Large intestine (tissue), 3 donors: ENCODE measurements at regions not wholly inside any gene's neighbourhood (a gene's known extent, or its start where the extent isn't known, plus 50 kb on each side); places are given as distances from the start of the nearest gene placed in this dataset.

Experiments
- DNase-seq, 2 donors: peaks; one replicate each; pipeline versions ENCODE4 v3.0.0 to v3.0.0-alpha.2; 2013
- H3K27ac ChIP-seq: one replicate; pipeline ENCODE4 v1.5.1; 2013; ENCODE audit warnings: low read length
- H3K27me3 ChIP-seq: 2 replicates; pipeline ENCODE4 v1.6.1; 2013; ENCODE audit warnings: low read length; ENCODE audit not compliant: control insufficient read depth, insufficient read depth
- H3K36me3 ChIP-seq: 2 replicates; pipeline ENCODE4 v1.6.1; 2013; ENCODE audit warnings: low read length; ENCODE audit not compliant: control insufficient read depth, insufficient read depth
- H3K4me1 ChIP-seq: one replicate; pipeline ENCODE4 v1.6.1; 2013; ENCODE audit warnings: low read length; ENCODE audit not compliant: control insufficient read depth, insufficient read depth
- H3K4me3 ChIP-seq: one replicate; pipeline ENCODE4 v1.5.1; 2013; ENCODE audit warnings: low read length
- H3K9me3 ChIP-seq: one replicate; pipeline ENCODE4 v1.6.1; 2013; ENCODE audit warnings: mild to moderate bottlenecking, low read depth, low read length, moderate library complexity; ENCODE audit not compliant: control insufficient read depth
- WGBS: methylation state at CpG from one replicate; pipeline ENCODE4 v1.1.5; 2013; ENCODE audit warnings: low lambda C conversion rate; ENCODE audit not compliant: insufficient coverage; 5-methylcytosine and 5-hydroxymethylcytosine counted together

DNA sequence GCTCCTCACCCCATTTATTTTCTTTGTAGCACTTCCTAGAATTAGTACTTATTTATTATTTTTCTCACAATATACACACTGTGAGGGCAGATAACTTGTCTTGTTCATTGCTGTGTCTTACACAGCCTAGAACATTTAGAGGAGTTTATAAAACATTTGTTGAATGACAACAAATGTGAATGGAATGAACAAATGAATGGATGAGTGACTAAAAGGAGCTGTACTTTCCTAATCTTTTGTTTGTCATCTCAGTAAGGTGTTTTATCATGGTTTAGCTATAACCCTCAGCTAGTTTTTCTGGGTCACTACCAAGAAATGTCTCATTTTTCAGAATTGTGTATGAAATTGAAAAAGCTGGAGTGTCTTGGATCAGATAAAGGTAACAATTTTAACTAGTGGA, 239.3 kb upstream of the KCNK2 start:
- no peaks in the 10 kb centered on the region for H3K9me3 ChIP-seq
- no peaks in the 10 kb centered on the region for H3K36me3 ChIP-seq
- H3K27ac ChIP-seq, result no peak overlapping the region
- no peaks in the 10 kb centered on the region for H3K27me3 ChIP-seq
- no peaks in the 10 kb centered on the region for H3K4me1 ChIP-seq
- no peak overlapping the region for H3K4me3 ChIP-seq
- DNase-seq, result no peak

DNA sequence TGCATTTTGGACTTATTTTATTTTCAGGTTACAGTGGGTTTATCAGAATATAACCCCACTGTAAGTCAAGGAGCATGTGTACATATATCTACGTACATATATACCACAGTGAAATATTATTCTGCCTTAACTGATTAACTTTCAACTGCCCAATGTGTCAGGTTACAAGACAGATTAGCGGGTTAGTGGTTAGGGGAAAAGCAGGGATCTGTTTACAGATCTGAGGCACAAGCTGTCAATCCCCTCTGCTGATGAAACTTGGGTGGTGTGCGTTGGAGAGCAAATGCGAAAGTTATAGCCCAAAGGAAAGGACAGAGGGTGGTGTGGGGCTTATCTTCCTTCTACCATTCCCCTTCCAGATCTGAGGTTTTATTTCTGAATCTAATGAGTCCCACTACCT, 238.2 kb upstream of the KCNK2 start:
- H3K9me3 ChIP-seq, result no peaks in the 10 kb centered on the region

DNA sequence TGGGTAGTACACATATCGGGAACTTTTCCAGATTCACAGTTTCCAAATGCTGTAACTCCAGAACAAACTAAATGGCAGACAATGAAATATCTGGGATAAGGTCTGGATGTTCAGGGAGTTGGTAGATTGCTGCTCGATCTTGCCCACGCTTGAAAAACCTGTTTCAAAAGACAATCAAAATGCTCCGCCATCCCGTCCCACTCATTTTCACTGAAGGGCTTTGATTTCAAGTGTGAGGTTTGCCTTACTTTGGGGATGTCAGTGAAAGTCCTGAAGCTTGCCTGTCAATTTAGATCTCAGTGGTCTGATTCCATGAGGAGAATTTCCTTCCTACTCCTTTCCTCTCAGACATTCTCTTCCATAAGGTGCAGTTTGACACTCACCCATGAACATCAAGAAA, 236.3 kb upstream of the KCNK2 start:
- no CpG with 5 or more reads among the region's 5 CpGs for WGBS
- DNase-seq, result no peak
- Histone ChIP-seq H3K4me1 (no peaks in the 10 kb centered on the region), H3K27me3 (no peaks in the 10 kb centered on the region), H3K4me3 (no peak overlapping the region), H3K36me3 (no peaks in the 10 kb centered on the region), H3K9me3 (no peaks in the 10 kb centered on the region), H3K27ac (no peak overlapping the region)

More for the DNA sequence above, 238.2 kb upstream of the KCNK2 start:
- Histone ChIP-seq H3K27ac (no peak overlapping the region), H3K27me3 (no peaks in the 10 kb centered on the region), H3K36me3 (no peaks in the 10 kb centered on the region), H3K4me1 (no peaks in the 10 kb centered on the region), H3K4me3 (no peak overlapping the region)
- no CpG with 5 or more reads among the region's 4 CpGs for WGBS
- DNase-seq, result no peak

DNA sequence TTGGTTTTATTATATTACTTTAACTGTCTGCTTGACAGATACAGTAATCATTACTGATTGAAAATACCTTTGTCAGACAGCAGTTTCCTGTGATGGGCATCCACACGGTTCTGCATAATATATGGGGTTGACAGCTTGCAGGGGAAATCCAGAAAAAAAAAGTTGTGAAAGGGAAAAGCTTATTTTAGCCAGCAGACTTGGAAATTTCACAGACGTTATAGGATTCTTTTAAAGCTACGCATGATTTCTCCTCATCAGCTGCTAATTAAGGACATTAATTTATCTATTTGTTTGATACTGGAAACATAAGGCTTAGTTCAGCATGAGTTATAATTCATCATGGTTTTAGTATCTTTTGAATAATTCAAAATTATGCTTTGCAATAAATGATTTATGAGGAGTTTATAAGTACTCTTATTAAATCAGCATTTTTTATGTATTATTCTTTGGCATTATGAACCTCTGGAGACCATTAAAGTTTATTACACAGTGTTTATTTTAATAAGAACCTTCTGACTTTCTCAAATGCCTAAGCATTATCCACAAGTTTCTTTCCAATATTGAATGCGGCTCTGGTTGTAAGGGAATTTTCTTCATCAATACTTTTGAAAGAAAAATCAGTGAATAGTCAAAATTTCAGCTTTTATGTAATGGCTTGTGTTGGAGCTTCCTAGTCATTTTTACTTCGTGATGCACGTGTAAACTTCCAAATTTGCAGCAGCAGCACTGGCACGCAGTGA, 235.3 kb upstream of the KCNK2 start:
- Histone ChIP-seq H3K27ac (no peak overlapping the region), H3K27me3 (no peaks in the 10 kb centered on the region), H3K9me3 (no peaks in the 10 kb centered on the region), H3K4me1 (no peaks in the 10 kb centered on the region), H3K36me3 (no peaks in the 10 kb centered on the region), H3K4me3 (no peak overlapping the region)
- WGBS, result 100% methylated on average over 2 of the region's 7 CpGs
- no peak for DNase-seq

DNA sequence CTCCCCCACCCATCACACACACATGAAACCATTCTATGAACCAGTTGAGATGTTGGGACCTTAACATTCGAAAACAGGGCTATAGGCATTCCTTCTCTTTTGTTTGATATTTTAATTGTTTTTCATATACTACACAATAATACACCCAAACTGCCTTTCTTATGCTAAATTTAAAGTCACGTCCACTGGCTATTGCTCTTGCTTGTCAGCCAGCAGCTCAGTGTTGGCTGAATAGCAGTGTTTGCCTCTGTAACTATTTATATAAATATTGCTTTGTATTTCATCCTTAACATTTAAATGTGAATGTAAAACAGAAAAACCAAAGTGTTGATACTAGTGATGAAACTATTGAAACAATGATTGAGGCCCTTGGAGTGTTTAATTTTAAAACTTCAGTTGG, 234.4 kb upstream of the KCNK2 start:
- Histone ChIP-seq H3K9me3 (no peaks in the 10 kb centered on the region), H3K27me3 (no peaks in the 10 kb centered on the region), H3K4me3 (no peak overlapping the region), H3K27ac (no peak overlapping the region), H3K36me3 (no peaks in the 10 kb centered on the region), H3K4me1 (no peaks in the 10 kb centered on the region)
- DNase-seq, result no peak
- no CpG with 5 or more reads among the region's 2 CpGs for WGBS

DNA sequence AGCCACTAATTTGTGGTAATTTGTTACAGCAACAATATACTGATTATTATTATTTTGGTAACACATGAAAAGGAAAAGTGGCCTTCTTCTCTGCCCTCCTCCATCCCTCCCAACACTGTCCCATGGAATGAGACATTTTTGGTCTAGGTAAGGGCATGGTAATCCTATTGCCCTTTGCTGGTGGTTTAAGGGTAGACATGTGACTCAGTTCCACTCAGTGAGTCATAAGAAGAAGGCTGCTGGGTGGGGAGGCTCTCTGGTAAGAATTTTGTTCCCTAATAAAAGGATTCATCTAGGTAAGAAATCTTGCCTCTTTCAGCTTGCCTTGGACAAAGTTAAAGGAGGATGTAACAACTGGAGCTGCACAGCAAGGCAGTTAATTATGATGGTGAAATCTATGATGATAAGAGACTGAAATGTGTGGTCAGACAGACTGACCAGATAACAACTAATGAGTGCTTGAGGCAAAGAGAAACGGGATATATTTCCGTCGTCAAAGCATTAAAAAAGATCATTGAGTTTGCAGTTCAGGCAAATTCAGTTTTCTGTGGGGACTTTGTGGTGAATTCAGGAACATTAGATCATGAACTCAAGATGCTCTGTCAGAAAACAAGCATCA, 232.0 kb upstream of the KCNK2 start:
- Histone ChIP-seq H3K4me1 (no peaks in the 10 kb centered on the region), H3K36me3 (no peaks in the 10 kb centered on the region), H3K27me3 (no peaks in the 10 kb centered on the region), H3K9me3 (no peaks in the 10 kb centered on the region), H3K4me3 (no peak overlapping the region), H3K27ac (no peak overlapping the region)
- no peak for DNase-seq
- no CpG with 5 or more reads among the region's 3 CpGs for WGBS

DNA sequence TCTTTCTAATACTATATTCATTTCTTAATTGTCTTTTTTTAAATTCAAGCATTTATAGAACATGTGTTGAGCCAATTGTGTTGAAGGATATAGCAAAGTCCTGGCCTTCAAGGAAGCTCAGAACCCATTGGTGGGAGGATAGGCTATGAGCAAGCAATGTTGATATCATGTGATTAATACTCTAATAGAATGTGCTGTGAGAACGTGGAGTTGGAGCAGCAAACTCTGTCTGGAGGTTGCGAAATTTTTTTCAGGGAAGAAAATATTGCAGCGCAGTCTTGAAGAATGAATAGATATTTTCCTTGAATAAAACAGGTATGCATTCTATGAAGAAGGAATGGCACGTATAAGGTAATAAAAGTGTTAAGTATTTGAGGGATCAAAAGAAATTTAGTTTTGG, 229.2 kb upstream of the KCNK2 start:
- no peak for DNase-seq
- Histone ChIP-seq H3K4me3 (no peak overlapping the region), H3K27ac (no peak overlapping the region), H3K36me3 (no peaks in the 10 kb centered on the region), H3K4me1 (no peaks in the 10 kb centered on the region), H3K27me3 (no peaks in the 10 kb centered on the region), H3K9me3 (no peaks in the 10 kb centered on the region)
- 87% methylated on average over 4 of the region's 4 CpGs for WGBS

DNA sequence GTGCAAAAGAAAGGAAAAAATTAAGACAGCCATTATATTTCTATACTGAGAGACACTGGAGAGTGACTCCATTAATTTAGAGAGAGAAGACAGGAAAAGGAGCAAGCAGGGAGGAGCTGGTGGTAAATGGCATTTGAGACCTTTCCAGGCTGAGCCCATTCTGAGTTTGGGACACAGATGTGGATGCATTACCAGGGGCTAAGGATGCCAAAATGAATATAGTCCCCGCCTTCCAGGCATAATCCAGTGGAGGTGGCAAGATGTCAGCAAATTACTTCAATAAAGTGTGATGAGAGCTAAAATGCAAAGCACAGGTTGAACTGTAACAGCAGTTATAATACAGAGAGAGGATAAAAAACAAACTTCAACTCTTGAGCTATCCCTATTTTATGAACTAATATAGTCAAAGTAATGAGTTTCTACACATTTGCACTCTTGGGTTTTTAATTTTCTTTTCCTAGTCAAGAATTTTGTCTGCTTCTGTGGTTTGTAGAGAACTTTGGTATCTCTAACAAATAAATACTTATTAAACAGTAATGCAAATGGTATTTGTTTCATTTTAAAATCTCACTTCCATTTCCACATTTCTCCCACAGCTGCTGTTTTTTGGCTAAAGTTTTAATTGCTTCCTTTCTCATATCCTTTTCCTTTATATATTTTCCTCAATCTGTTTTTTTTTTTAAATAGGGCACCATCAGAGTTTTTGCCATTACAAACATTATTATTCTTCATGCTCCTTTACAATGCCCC, 228.2 kb upstream of the KCNK2 start:
- DNase-seq, result no peak
- WGBS, result no CpG with 5 or more reads among the region's 1 CpG
- no peaks in the 10 kb centered on the region for H3K27me3 ChIP-seq
- no peak overlapping the region for H3K27ac ChIP-seq
- H3K4me1 ChIP-seq, result no peaks in the 10 kb centered on the region
- H3K36me3 ChIP-seq, result no peaks in the 10 kb centered on the region
- no peak overlapping the region for H3K4me3 ChIP-seq
- no peaks in the 10 kb centered on the region for H3K9me3 ChIP-seq

DNA sequence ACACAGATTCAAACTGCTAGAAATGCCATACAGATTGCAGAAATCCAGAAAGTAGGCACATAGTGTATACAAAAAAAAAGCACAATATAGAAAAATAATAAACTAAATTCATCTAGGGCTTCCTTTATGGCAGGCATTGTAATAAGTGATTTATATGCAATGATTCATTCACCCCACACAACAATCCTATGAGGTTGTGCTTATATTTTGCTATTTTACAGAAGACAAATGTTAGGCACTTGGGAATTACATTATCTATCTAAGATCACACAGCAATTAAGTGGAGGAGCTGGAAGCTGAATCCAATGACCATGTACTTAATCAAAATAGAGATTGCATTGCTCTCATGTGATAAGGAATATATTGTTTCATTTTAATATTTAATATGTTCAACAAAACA, 225.7 kb upstream of the KCNK2 start:
- no peaks in the 10 kb centered on the region for H3K9me3 ChIP-seq
- H3K4me3 ChIP-seq, result no peak overlapping the region
- H3K27ac ChIP-seq, result no peak overlapping the region
- no peaks in the 10 kb centered on the region for H3K27me3 ChIP-seq
- no peak for DNase-seq
- no peaks in the 10 kb centered on the region for H3K36me3 ChIP-seq
- H3K4me1 ChIP-seq, result no peaks in the 10 kb centered on the region

DNA sequence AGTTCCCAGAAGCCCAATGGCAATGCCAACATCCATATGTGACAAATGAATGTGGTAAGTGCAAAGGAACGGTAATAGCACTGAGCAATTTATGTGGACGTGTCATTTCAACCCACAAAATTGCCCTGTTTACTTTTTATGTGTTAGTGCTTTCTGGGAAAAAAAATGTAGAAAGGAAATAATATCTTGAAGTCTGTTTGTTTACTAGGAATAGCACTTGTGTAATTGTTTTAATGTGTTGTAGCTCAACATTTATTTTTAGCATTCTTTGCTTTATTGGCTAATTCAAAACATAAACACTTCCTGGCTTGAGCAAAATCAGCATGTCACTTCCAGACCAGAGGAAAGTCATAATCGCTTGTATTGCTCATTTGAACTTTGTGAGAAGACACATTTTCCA, 224.8 kb upstream of the KCNK2 start:
- Histone ChIP-seq H3K4me1 (no peaks in the 10 kb centered on the region), H3K9me3 (no peaks in the 10 kb centered on the region), H3K4me3 (no peak overlapping the region), H3K36me3 (no peaks in the 10 kb centered on the region), H3K27me3 (no peaks in the 10 kb centered on the region), H3K27ac (no peak overlapping the region)
- DNase-seq, result no peak
- 67% methylated on average over 2 of the region's 3 CpGs for WGBS
